ENCODE measurements at regions not wholly inside any gene's neighbourhood (a gene's known extent, or its start where the extent isn't known, plus 50 kb on each side); places are given as distances from the start of the nearest gene placed in this dataset.
"Not testable (repeated sequence)": the region's sequence is repeated elsewhere in the genome, so short reads cannot be mapped to it uniquely, and the experiment has no call there.

DNA sequence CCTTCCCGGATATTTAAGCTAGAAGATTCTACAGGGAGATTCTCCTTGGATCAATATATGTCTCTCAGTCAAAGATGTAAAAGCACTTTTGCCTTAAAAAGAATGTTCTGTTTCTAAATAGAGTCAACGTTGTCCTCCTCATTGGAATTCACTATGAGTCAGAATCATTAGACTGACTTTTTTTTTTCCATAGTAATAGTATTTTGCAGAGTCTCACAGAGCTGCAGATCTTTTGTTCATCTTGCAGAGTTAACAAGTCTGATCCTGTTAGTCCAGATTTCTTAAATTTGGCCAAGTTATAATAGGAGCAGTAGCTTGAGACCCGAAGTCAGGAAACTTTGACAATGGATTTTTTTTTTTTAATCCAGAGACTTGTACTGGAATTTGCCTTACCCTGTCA, 103.0 kb downstream of the NSUN5 start:
- H3K27ac ChIP-seq (ENCODE audit: poor library complexity, severe bottlenecking); H3K4me3 ChIP-seq (ENCODE audit: severe bottlenecking); DNase-seq (ENCODE audit: low spot score); H3K27me3 ChIP-seq (ENCODE audit: insufficient read depth, poor library complexity, severe bottlenecking); H3K36me3 ChIP-seq (ENCODE audit: low read depth); H3K4me1 ChIP-seq (ENCODE audit: insufficient read depth, poor library complexity, severe bottlenecking); H3K9me3 ChIP-seq (ENCODE audit: severe bottlenecking): not testable (repeated sequence)
- ATAC-seq (ENCODE audit: low read depth): peak; percentile 59

GRCh38 chr7:73204898-73205297, 103.7 kb downstream of the NSUN5 start:
- H3K9me3 ChIP-seq (ENCODE audit: severe bottlenecking); H3K4me1 ChIP-seq (ENCODE audit: insufficient read depth, poor library complexity, severe bottlenecking); H3K27me3 ChIP-seq (ENCODE audit: insufficient read depth, poor library complexity, severe bottlenecking); H3K4me3 ChIP-seq (ENCODE audit: severe bottlenecking); H3K36me3 ChIP-seq (ENCODE audit: low read depth): not testable (repeated sequence)
- DNase-seq (ENCODE audit: low spot score) (peak; percentile 65), ATAC-seq (ENCODE audit: low read depth) (peak; percentile 70)
- H3K27ac ChIP-seq (ENCODE audit: poor library complexity, severe bottlenecking): peak overlapping the region; percentile 70

- H3K36me3 ChIP-seq (ENCODE audit: low read depth); H3K4me1 ChIP-seq (ENCODE audit: insufficient read depth, poor library complexity, severe bottlenecking); H3K9me3 ChIP-seq (ENCODE audit: severe bottlenecking); H3K27me3 ChIP-seq (ENCODE audit: insufficient read depth, poor library complexity, severe bottlenecking); H3K27ac ChIP-seq (ENCODE audit: poor library complexity, severe bottlenecking); H3K4me3 ChIP-seq (ENCODE audit: severe bottlenecking): not testable (repeated sequence)
- DNase-seq (ENCODE audit: low spot score) (peak; percentile 50), ATAC-seq (ENCODE audit: low read depth) (peak; percentile 61)
These were observed 105.3 kb downstream of the NSUN5 start for GRCh38 chr7:73203312-73203711.

DNA sequence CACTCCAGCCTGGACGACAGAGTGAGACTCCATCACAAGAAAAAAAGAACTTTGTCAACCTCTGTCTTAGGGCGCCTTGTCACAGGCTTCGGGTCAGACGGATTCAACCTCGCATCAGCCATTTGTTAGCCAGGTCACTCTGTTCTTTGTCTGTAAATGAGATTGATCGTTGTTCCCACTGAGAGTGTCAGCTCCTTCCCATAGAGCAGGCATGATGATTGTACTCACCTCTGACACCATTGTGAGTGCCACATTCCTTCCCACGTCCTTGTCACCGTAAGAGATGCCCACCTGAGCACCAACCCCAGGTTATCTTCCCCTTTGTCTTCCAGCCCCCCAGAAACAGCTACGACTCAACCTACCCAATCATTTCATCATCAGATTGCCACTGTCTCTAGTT, 107.4 kb downstream of the NSUN5 start:
- H3K36me3 ChIP-seq (ENCODE audit: low read depth); H3K4me1 ChIP-seq (ENCODE audit: insufficient read depth, poor library complexity, severe bottlenecking); H3K27ac ChIP-seq (ENCODE audit: poor library complexity, severe bottlenecking); H3K4me3 ChIP-seq (ENCODE audit: severe bottlenecking); H3K27me3 ChIP-seq (ENCODE audit: insufficient read depth, poor library complexity, severe bottlenecking); H3K9me3 ChIP-seq (ENCODE audit: severe bottlenecking); ATAC-seq (ENCODE audit: low read depth): not testable (repeated sequence)
- DNase-seq (ENCODE audit: low spot score): peak; percentile 3

DNA sequence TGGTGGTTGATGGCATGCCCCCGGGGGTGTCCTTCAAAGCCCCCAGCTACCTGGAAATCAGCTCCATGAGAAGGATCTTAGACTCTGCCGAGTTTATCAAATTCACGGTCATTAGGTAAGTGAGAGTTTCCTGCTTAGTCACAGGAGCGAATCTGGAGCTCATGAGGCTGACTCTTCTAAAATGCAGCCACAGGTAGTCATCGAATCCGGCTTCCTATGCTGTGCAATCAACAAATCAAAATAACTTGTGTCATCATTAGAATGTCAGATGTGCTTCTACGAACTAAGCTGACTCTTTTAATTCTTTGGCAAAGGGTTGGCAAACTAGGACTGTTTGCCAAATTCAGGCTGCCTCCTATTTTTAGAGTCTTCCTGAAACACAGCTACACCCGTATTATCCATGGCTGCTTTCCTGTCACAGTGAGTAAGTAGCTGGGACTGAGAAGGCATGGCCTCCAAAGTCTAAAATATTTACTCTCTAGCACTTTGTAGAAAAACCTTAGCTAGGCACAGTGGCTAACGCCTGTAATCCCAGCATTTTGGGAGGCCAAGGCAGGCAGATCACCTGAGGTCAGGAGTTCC, 108.0 kb downstream of the NSUN5 start:
- not testable (repeated sequence) for H3K9me3 ChIP-seq (ENCODE audit: severe bottlenecking); H3K4me3 ChIP-seq (ENCODE audit: severe bottlenecking); H3K36me3 ChIP-seq (ENCODE audit: low read depth); H3K4me1 ChIP-seq (ENCODE audit: insufficient read depth, poor library complexity, severe bottlenecking); DNase-seq (ENCODE audit: low spot score); H3K27me3 ChIP-seq (ENCODE audit: insufficient read depth, poor library complexity, severe bottlenecking); H3K27ac ChIP-seq (ENCODE audit: poor library complexity, severe bottlenecking)
- peak; percentile 74 for ATAC-seq (ENCODE audit: low read depth)

DNA sequence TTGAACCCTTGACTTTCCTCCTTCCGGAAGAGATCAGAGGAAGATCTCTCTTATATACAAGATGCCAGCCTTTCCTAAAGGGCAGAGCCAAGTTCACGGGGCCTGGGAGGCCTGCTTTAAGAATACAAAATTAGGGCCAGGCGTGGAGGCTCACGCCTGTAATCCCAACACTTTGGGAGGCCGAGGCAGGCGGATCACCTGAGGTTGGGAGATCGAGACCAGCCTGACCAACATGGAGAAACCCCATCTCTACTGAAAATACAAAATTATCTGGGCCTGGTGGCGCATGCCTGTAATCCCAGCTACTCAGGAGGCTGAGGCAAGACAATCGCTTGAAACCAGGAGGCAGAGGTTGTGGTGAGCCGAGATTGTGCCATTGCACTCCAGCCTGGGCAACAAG, 108.2 kb upstream of the SPDYE9 start:
- not testable (repeated sequence) for H3K36me3 ChIP-seq (ENCODE audit: low read depth); H3K4me3 ChIP-seq (ENCODE audit: severe bottlenecking); H3K27me3 ChIP-seq (ENCODE audit: insufficient read depth, poor library complexity, severe bottlenecking); H3K9me3 ChIP-seq (ENCODE audit: severe bottlenecking); DNase-seq (ENCODE audit: low spot score); H3K27ac ChIP-seq (ENCODE audit: poor library complexity, severe bottlenecking); H3K4me1 ChIP-seq (ENCODE audit: insufficient read depth, poor library complexity, severe bottlenecking); ATAC-seq (ENCODE audit: low read depth)

DNA sequence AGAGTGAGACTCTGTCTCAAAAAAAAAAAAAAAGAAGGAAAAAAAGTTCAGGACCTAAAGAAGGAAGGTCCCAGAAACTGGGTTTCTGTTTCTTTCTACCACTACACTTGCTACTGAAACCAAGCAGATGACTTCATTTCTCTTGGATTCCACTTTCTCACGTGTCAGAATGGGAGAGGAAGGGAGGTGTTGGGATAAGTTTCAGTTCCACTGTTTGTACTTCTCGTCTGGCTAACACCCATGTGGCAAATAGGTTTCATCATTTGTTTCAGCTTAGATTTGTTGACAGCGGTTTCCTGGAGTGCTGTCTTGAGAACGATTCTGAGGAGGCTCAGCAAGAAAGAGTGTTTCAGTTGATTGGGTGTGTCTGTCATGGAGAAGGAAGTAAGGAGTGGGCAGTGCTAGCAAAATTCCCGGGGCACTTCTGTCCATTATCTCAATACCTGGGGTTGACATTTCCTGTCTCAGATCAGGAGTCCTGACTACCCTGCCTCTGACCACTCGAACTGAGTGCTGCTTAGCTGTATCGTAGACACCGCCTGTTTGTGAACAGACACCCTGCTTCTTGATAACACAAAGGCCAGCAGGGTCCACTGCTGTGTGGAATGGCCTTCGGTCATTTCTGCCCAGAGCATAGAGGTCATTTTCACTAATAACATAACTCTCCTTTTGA, 104.8 kb upstream of the SPDYE9 start:
- not testable (repeated sequence) for DNase-seq (ENCODE audit: low spot score); H3K4me3 ChIP-seq (ENCODE audit: severe bottlenecking); H3K27ac ChIP-seq (ENCODE audit: poor library complexity, severe bottlenecking); H3K36me3 ChIP-seq (ENCODE audit: low read depth); H3K27me3 ChIP-seq (ENCODE audit: insufficient read depth, poor library complexity, severe bottlenecking); ATAC-seq (ENCODE audit: low read depth); H3K4me1 ChIP-seq (ENCODE audit: insufficient read depth, poor library complexity, severe bottlenecking); H3K9me3 ChIP-seq (ENCODE audit: severe bottlenecking)

GRCh38 chr7:73188287-73188686, 102.4 kb upstream of the SPDYE9 start:
- H3K4me3 ChIP-seq (ENCODE audit: severe bottlenecking); H3K27me3 ChIP-seq (ENCODE audit: insufficient read depth, poor library complexity, severe bottlenecking); H3K27ac ChIP-seq (ENCODE audit: poor library complexity, severe bottlenecking); ATAC-seq (ENCODE audit: low read depth); H3K4me1 ChIP-seq (ENCODE audit: insufficient read depth, poor library complexity, severe bottlenecking); H3K9me3 ChIP-seq (ENCODE audit: severe bottlenecking); H3K36me3 ChIP-seq (ENCODE audit: low read depth): not testable (repeated sequence)
- DNase-seq (ENCODE audit: low spot score): peak; percentile 9

GRCh38 chr7:73186589-73187309, 100.9 kb upstream of the SPDYE9 start:
- not testable (repeated sequence) for H3K9me3 ChIP-seq (ENCODE audit: severe bottlenecking); H3K27me3 ChIP-seq (ENCODE audit: insufficient read depth, poor library complexity, severe bottlenecking); H3K4me3 ChIP-seq (ENCODE audit: severe bottlenecking); DNase-seq (ENCODE audit: low spot score); H3K36me3 ChIP-seq (ENCODE audit: low read depth); H3K4me1 ChIP-seq (ENCODE audit: insufficient read depth, poor library complexity, severe bottlenecking); ATAC-seq (ENCODE audit: low read depth); H3K27ac ChIP-seq (ENCODE audit: poor library complexity, severe bottlenecking)

- not testable (repeated sequence) for ATAC-seq (ENCODE audit: low read depth); H3K4me3 ChIP-seq (ENCODE audit: severe bottlenecking); H3K4me1 ChIP-seq (ENCODE audit: insufficient read depth, poor library complexity, severe bottlenecking); H3K27ac ChIP-seq (ENCODE audit: poor library complexity, severe bottlenecking); H3K36me3 ChIP-seq (ENCODE audit: low read depth); DNase-seq (ENCODE audit: low spot score); H3K9me3 ChIP-seq (ENCODE audit: severe bottlenecking); H3K27me3 ChIP-seq (ENCODE audit: insufficient read depth, poor library complexity, severe bottlenecking)
These were observed 91.0 kb upstream of the SPDYE9 start for GRCh38 chr7:73176813-73177212.

GRCh38 chr7:73175322-73175721, 89.5 kb upstream of the SPDYE9 start:
- not testable (repeated sequence) for H3K4me1 ChIP-seq (ENCODE audit: insufficient read depth, poor library complexity, severe bottlenecking)

More at GRCh38 chr7:73175322-73175721, 89.5 kb upstream of the SPDYE9 start:
- not testable (repeated sequence) for H3K27me3 ChIP-seq (ENCODE audit: insufficient read depth, poor library complexity, severe bottlenecking); H3K36me3 ChIP-seq (ENCODE audit: low read depth); H3K4me3 ChIP-seq (ENCODE audit: severe bottlenecking); H3K27ac ChIP-seq (ENCODE audit: poor library complexity, severe bottlenecking); H3K9me3 ChIP-seq (ENCODE audit: severe bottlenecking); ATAC-seq (ENCODE audit: low read depth); DNase-seq (ENCODE audit: low spot score)

Measured in RWPE2 (cell line).